DOHH2 (cell line): ENCODE measurements at regions not wholly inside any gene's neighbourhood (a gene's known extent, or its start where the extent isn't known, plus 50 kb on each side); places are given as distances from the start of the nearest gene placed in this dataset.
"Not testable (repeated sequence)": the region's sequence is repeated elsewhere in the genome, so short reads cannot be mapped to it uniquely, and the experiment has no call there.

Source experiments
- H3F3A ChIP-seq: fragments of 200-600 bp; sonication (generic), shearing (Covaris generic); 2 replicates; pipeline ENCODE4 v1.6.0; 2016; ENCODE audit warnings: antibody characterized with exemption, mild to moderate bottlenecking; ENCODE audit not compliant: control insufficient read depth, insufficient read depth
- H3K27ac ChIP-seq: fragments of 200-600 bp; sonication (generic); 2 replicates; pipeline ENCODE4 v1.5.1; 2014; ENCODE audit warnings: low read depth, mild to moderate bottlenecking, low read length, moderate library complexity
- H3K27me3 ChIP-seq: fragments of 200-600 bp; sonication (generic); 2 replicates; pipeline ENCODE4 v1.6.1; 2014; ENCODE audit warnings: mild to moderate bottlenecking, low read length, mixed read lengths; ENCODE audit not compliant: control insufficient read depth
- H3K36me3 ChIP-seq: fragments of 200-600 bp; sonication (generic); 2 replicates; pipeline ENCODE4 v1.6.1; 2014; ENCODE audit warnings: mild to moderate bottlenecking, low read length, moderate library complexity, mixed read lengths; ENCODE audit not compliant: control insufficient read depth
- H3K4me1 ChIP-seq: fragments of 200-600 bp; sonication (generic); 2 replicates; pipeline ENCODE4 v1.6.1; 2014; ENCODE audit warnings: mild to moderate bottlenecking, low read length, mixed read lengths; ENCODE audit not compliant: control insufficient read depth
- H3K4me2 ChIP-seq: fragments of 200-600 bp; sonication (generic); 2 replicates; pipeline ENCODE4 v1.6.0; 2014; ENCODE audit warnings: mild to moderate bottlenecking, low read length, moderate library complexity
- H3K4me3 ChIP-seq: fragments of 200-600 bp; sonication (generic); 2 replicates; pipeline ENCODE4 v1.5.1; 2014; ENCODE audit warnings: mild to moderate bottlenecking, low read length, mixed read lengths
- H3K79me2 ChIP-seq: fragments of 200-600 bp; sonication (generic); 2 replicates; pipeline ENCODE4 v1.6.1; 2014; ENCODE audit warnings: mild to moderate bottlenecking, low read length, mixed read lengths; ENCODE audit not compliant: control insufficient read depth
- H3K9me2 ChIP-seq: fragments of 200-600 bp; sonication (generic); replicated peaks from 2 replicates; pipeline ENCODE4 v1.6.1; 2014; ENCODE audit warnings: mild to moderate bottlenecking, low read length, mixed read lengths; ENCODE audit not compliant: control insufficient read depth
- H3K9me3 ChIP-seq: fragments of 200-600 bp; sonication (generic); 2 replicates; pipeline ENCODE4 v1.6.1; 2014; ENCODE audit warnings: antibody characterized with exemption, low read length, mixed read lengths; ENCODE audit not compliant: control insufficient read depth, insufficient read depth
- H4K20me1 ChIP-seq: fragments of 200-600 bp; sonication (generic); 2 replicates; pipeline ENCODE4 v1.6.0; 2014; ENCODE audit warnings: low read depth, mild to moderate bottlenecking, antibody characterized with exemption, low read length, moderate library complexity; ENCODE audit not compliant: control insufficient read depth, insufficient read depth
- EZH2phosphoT487 ChIP-seq: fragments of 200-600 bp; sonication (generic); IDR thresholded peaks from 2 replicates; pipeline ENCODE4 v1.6.1; 2017; ENCODE audit warnings: borderline replicate concordance, mild to moderate bottlenecking, antibody characterized with exemption, low read length, moderate library complexity, mixed read lengths
- TF ChIP-seq, protein P1 (sequence below): fragments of 200-600 bp; sonication (generic); IDR thresholded peaks from one replicate; pipeline ENCODE4 v1.5.1; 2014; ENCODE audit warnings: antibody characterized with exemption, mild to moderate bottlenecking, low read depth, low read length; ENCODE audit not compliant: poor library complexity, severe bottlenecking

DNA sequence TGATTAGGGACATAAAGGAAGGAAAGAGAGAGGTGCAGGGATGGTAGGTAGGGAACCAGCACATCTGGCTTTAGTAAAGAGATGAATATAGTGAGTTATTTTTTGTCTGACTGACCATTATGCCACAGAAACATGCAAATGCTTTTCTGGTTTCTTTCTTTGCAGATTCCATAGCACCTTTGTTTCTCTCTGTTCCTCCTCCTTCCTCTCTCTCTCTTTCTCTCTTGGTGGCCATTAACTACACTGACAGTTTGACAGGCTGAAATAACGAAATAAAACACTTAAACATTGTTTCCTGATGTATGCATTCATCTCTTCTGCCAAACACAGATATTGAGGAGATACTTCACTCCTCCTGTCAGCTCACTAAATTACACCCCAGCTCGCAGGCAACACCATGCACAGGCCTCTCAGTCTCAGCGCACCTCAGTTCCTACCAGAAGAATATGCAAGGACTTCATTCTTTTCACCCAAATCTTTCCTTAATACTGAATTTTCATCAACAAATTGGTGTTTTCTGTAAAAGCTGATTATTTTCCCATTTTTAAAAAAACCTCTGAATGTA, 406.9 kb upstream of the SOX5 start:
- peaks cover 4% of the 10 kb centered on the region; the same call in 1 of the 2 replicates for H3K27me3 ChIP-seq
- peaks cover 7% of the 10 kb centered on the region for H3K4me1 ChIP-seq
- no peak overlapping the region for H3K4me3 ChIP-seq
- no peak overlapping the region for H3K4me2 ChIP-seq
- H3K9me3 ChIP-seq: no peaks in the 10 kb centered on the region
- no peaks in the 10 kb centered on the region for H3K9me2 ChIP-seq
- H3K27ac ChIP-seq: no peak overlapping the region
- no peaks in the 10 kb centered on the region for H3K79me2 ChIP-seq
- H4K20me1 ChIP-seq: no peaks in the 10 kb centered on the region
- H3F3A ChIP-seq: no peaks in the 10 kb centered on the region
- TF ChIP-seq EZH2phosphoT487: no peak
- TF ChIP-seq, protein P1, sequence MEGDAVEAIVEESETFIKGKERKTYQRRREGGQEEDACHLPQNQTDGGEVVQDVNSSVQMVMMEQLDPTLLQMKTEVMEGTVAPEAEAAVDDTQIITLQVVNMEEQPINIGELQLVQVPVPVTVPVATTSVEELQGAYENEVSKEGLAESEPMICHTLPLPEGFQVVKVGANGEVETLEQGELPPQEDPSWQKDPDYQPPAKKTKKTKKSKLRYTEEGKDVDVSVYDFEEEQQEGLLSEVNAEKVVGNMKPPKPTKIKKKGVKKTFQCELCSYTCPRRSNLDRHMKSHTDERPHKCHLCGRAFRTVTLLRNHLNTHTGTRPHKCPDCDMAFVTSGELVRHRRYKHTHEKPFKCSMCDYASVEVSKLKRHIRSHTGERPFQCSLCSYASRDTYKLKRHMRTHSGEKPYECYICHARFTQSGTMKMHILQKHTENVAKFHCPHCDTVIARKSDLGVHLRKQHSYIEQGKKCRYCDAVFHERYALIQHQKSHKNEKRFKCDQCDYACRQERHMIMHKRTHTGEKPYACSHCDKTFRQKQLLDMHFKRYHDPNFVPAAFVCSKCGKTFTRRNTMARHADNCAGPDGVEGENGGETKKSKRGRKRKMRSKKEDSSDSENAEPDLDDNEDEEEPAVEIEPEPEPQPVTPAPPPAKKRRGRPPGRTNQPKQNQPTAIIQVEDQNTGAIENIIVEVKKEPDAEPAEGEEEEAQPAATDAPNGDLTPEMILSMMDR: no peak
- H3K36me3 ChIP-seq: no peaks in the 10 kb centered on the region

DNA sequence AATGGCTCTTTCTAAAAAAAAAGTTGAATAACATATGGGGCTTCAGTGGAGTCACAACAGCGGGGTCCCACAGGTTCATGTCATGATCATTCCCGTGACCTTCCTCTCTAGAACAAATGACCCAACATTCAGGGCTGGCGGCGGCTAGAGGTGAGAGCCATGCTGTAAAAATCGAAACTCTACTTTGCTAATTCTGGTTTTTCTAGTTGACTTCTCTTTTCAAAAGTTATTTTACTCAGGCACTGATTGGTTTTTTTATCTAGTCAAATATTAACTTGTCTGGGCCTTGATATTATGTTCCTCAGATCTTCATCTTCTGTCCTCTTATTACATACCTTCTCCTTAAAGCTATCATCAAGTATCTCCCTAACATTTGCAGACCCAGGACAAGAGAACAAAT, 402.9 kb upstream of the SOX5 start:
- H3K9me2 ChIP-seq: no peaks in the 10 kb centered on the region
- no peak for TF ChIP-seq EZH2phosphoT487
- TF ChIP-seq, protein P1: no peak
- no peak overlapping the region for H3K4me3 ChIP-seq
- H4K20me1 ChIP-seq: no peaks in the 10 kb centered on the region
- no peaks in the 10 kb centered on the region for H3K4me1 ChIP-seq
- H3K27me3 ChIP-seq: no peaks in the 10 kb centered on the region
- no peaks in the 10 kb centered on the region for H3K36me3 ChIP-seq
- H3K9me3 ChIP-seq: no peaks in the 10 kb centered on the region
- H3K4me2 ChIP-seq: no peak overlapping the region
- H3K27ac ChIP-seq: no peak overlapping the region
- no peaks in the 10 kb centered on the region for H3K79me2 ChIP-seq
- H3F3A ChIP-seq: no peaks in the 10 kb centered on the region

DNA sequence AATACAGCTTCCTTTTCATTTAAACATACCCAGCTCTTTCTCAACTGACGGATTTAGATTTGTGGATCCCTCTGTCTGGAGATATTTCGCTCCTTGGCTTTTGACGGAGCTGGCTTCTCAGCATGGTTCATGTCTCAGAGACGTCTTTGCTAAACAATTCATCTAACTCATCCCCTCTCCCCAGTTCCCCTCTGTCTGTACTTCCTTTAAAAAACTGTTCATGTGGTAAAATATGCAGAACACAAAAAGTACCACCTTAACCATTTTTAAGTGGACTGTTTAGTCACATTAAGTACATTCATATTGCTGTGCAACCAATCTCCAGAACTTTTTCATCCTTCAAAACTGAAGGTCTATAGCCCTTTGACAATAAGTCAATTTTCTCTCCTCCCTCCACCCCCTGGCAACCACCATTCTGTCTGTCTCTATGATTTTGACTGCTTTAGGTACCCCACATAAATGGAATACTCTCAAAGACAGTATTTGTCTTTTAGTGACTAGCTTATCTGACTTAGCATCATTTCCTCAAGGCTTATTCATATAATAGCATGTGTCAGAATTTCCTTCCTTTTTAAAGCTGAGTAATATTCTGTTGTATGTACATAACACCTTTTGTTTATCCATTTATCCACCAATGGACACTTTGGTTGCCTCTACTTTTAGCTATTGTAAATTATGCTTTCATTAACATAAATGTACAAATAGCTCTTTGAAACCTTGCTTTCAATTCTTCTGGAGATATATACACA, 399.8 kb upstream of the SOX5 start:
- Histone ChIP-seq H3K9me2 (no peaks in the 10 kb centered on the region), H3K27me3 (no peaks in the 10 kb centered on the region), H3K27ac (no peak overlapping the region), H3K9me3 (no peaks in the 10 kb centered on the region), H3F3A (no peaks in the 10 kb centered on the region), H4K20me1 (no peaks in the 10 kb centered on the region), H3K4me1 (no peaks in the 10 kb centered on the region), H3K79me2 (no peaks in the 10 kb centered on the region), H3K4me3 (no peak overlapping the region), H3K4me2 (no peak overlapping the region), H3K36me3 (no peaks in the 10 kb centered on the region)
- TF ChIP-seq EZH2phosphoT487: no peak
- TF ChIP-seq, protein P1: no peak

DNA sequence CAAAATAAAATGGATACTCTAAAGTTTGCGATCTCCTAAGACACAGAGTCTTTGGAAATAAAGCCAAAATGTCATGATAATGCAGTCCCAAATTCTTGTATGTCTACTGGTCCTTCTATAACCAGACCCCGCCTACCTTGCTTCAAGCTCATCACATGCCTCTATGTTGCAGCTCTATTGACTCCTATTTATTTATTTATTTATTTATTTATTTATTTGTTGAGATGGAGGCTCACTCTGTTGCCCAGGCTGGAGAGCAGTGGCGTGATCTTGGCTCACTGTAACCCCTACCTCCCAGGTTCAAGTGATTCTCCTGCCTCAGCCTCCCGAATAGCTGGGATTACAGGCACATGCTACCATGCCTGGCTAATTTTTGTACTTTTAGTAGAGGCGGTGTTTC, 398.7 kb upstream of the SOX5 start:
- H4K20me1 ChIP-seq, H3K4me2 ChIP-seq, H3K27me3 ChIP-seq, H3K27ac ChIP-seq, H3K4me1 ChIP-seq, H3K36me3 ChIP-seq, H3K4me3 ChIP-seq, H3K9me2 ChIP-seq, H3F3A ChIP-seq, H3K79me2 ChIP-seq, H3K9me3 ChIP-seq: not testable (repeated sequence)
